NCI-H2171 (cell line): ENCODE measurements at regions not wholly inside any gene's neighbourhood (a gene's known extent, or its start where the extent isn't known, plus 50 kb on each side); places are given as distances from the start of the nearest gene placed in this dataset.

Source experiments
- DNase-seq: peaks from one replicate; lab custom pipeline; 2025; lab: John Stamatoyannopoulos, UW

GRCh38 chr5:5558102-5558501 lies 135.6 kb downstream of the ICE1 start:
- DNase-seq, result no peak

- no peak for DNase-seq
Observed at GRCh38 chr5:5551499-5551898, 129.0 kb downstream of the ICE1 start.

GRCh38 chr5:5546408-5546807 lies 123.9 kb downstream of the ICE1 start:
- DNase-seq, result no peak

- DNase-seq, result no peak
Observed at GRCh38 chr5:5544094-5544663, 121.7 kb downstream of the ICE1 start.

GRCh38 chr5:5542654-5543053 lies 120.2 kb downstream of the ICE1 start:
- DNase-seq, result no peak

GRCh38 chr5:5540065-5540464 lies 117.6 kb downstream of the ICE1 start:
- DNase-seq, result no peak
